NOMO-1 treated with dmso at 0.1 percent for 144 hours (cell line): ENCODE measurements at regions not wholly inside any gene's neighbourhood (a gene's known extent, or its start where the extent isn't known, plus 50 kb on each side); places are given as distances from the start of the nearest gene placed in this dataset.
"Not testable (repeated sequence)": the region's sequence is repeated elsewhere in the genome, so short reads cannot be mapped to it uniquely, and the experiment has no call there.

Experiments used
- DNase-seq: peaks from one replicate; lab custom pipeline; 2025; ENCODE audit not compliant: unreplicated experiment; lab: John Stamatoyannopoulos, UW

- DNase-seq, result no peak
Measured at GRCh38 chr10:32142646-32143045, 86.4 kb upstream of the KIF5B start.

GRCh38 chr10:32141018-32141807, 85.0 kb upstream of the KIF5B start:
- no peak for DNase-seq

GRCh38 chr10:32140403-32140802, 84.2 kb upstream of the KIF5B start:
- no peak for DNase-seq

DNA sequence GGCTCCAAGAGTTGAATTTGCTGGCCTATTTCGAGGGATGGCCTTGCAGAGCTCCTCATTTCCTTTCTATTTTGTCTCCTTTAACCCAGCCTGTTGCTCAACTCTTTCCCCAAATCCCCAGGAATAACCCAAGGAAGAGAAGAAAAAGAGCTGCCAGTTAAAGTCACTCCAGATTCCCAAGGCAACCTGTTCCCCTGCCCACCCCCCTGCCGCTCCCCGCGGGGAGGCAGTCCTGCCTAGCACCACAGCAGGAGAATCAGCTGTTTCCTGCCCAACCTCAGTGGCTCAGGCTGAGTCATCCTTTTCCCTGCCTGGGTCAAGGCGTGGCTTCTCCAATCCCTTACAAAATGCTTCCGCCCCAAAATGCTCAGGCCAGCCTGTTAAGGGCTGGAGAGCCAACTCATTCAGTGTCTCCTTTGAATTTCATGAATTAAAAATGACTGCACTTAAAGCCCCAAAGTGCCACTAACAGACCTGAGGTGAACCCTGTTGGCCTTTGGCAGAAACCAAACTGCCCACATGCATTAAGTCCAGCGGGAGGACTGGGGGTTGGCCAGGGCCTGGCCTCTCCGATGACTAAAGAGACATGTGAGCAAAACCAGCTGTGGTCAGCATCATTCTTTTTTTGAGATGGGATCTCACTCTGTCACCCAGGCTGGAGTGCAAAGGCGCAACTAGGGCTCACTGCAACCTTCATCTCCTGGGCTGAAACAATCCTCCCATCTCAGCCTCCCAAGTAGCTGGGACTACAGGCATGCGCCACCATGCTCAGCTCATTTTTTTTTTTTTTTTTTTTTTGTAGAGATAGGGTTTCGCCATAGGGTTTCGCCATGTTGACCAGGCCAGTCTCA, 83.2 kb upstream of the KIF5B start:
- DNase-seq, result peak; percentile 73

GRCh38 chr10:32136927-32137326, 80.7 kb upstream of the KIF5B start:
- DNase-seq, result not testable (repeated sequence)

- not testable (repeated sequence) for DNase-seq
Measured at GRCh38 chr10:32135796-32136195, 79.6 kb upstream of the KIF5B start.

GRCh38 chr10:32132357-32132946, 76.2 kb upstream of the KIF5B start:
- no peak for DNase-seq

GRCh38 chr10:32131388-32131787, 75.2 kb upstream of the KIF5B start:
- DNase-seq, result no peak

DNA sequence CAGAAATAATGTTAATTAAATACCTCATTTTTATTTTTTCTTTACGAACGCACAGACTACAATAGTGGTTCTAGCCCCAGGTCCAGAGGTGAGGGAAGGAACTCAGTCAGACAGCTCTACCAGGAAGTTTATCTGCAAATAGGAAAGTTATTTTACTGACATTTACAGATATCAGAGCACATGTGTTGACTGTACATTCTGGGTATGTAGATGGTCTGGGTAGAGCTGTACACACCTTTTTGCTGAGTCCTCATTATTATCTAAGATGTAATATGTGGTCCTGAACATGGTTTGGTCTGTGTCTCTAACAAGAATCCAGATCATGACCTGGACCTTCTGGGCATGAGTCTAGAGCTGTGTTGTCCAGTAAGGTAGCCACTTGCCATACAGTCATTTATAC, 74.6 kb upstream of the KIF5B start:
- no peak for DNase-seq

DNA sequence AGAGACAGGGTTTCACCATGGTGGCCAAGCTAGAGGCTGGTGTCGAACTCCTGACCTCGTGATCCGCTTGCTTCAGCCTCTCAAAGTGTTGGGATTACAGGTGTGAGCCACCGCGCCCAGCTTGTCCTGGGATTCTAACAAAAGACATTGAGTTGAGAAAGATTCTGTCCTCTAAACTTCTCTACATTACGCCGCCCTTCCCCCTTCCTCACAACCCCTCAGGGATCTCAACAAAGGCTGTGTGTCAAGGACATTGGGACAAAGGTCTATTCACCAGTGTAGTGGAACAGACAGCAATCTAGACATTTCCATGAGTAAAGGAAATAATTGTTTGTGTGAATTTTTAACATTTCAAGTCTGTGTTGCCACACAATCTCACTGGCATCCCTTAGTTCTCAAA, 68.8 kb upstream of the KIF5B start:
- DNase-seq, result no peak

DNA sequence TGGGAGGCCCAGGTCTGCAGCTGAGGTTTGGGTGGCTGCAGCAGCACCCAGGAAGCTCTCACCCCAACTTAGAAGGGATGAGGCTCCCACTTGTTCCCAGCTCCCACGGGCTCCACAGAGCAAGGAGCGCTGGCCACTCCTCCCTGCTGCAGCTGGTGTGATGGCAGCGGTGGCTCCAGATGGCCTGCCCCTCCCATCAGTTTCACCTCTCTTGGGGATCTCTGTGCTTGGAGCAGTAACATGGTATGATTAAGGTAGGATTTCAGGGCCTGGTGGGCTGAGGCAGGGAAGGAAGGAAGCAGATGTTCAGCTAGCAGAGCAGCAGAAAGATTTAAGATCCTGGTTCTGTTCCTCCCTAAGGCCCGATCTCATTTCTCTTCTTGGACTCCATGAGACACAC, 66.8 kb upstream of the KIF5B start:
- DNase-seq, result no peak

- no peak for DNase-seq
Measured at GRCh38 chr10:32121648-32122047, 65.4 kb upstream of the KIF5B start.

DNA sequence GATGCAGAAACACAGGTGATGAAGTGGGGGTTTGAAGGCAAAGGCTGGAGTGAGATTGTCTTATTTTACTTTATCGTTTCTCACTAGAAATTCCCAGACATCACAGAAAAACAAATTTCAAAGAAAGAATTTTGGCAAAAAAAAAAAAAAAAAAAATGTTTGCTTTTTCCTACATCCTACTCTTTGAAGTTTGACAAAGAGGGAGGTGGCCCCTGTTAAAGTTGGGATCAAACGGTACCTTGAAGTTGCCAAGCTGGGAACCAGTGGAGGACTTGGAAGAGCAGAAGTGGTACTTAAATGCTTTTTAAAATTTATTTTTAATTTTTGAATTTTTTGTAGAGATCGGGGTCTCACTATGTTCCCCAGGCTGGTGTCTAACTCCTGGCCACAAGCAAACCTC, 63.9 kb upstream of the KIF5B start:
- no peak for DNase-seq

DNA sequence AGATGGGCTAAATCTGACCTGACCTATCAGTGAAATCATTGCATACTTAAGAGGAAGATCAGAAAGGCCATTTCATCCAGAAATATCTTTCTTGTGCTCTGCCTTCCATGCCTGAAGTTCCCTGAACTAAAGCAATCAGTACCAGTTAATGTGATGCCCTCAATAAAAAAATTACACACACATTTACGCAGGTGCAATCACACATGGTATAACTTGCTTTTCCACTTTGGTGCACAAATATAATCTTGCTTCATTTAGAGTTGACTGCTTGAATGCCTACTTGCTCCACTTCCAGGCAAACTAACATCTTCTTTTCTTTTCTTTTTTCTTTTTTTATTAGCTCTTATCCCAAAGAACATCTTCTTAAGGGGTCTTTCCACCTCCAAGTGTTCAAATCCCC, 58.3 kb upstream of the KIF5B start:
- DNase-seq, result no peak

GRCh38 chr10:32112055-32112454, 55.8 kb upstream of the KIF5B start:
- no peak for DNase-seq

DNA sequence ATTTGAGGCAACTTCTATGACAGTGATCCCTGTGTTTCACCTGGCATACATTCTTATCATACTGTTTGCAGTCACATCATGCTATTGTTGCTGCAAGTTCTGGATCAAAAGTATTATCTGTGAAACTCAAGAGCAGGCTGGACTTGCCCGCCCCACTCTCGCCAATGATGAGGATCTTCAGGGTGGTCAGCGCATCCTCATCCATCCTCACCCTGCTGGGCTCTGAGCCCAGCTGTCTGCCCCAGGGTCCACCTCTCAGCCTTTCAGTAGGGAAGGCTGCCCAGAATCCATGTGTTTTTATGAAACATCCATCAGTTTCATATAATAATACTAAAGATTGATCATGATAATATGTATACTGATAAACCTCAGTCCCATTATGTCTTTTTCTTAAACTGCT, 55.4 kb upstream of the KIF5B start:
- no peak for DNase-seq

- no peak for DNase-seq
Measured at GRCh38 chr10:32110790-32111189, 54.6 kb upstream of the KIF5B start.

DNA sequence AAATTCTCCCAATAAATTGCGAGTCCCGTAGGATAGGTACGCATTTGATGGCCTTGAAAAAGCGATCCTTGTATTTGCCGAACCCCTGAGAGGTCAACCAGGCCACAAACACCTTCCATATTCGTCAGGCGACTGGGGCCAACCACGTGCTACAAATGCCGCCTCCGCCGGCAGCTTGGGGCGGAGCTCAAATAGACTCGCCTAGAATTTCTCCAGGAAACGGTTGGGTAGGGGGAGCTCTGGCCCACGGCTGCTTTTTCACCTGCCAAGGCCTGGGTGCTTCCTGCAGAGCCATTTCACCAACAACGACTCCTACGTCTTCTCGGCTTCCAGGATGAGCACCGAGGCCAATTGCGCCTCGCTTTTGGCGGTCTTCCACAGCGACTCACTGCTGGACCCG, 53.4 kb upstream of the KIF5B start:
- DNase-seq, result no peak
